ENCODE measurements at regions not wholly inside any gene's neighbourhood (a gene's known extent, or its start where the extent isn't known, plus 50 kb on each side); places are given as distances from the start of the nearest gene placed in this dataset.

DNA sequence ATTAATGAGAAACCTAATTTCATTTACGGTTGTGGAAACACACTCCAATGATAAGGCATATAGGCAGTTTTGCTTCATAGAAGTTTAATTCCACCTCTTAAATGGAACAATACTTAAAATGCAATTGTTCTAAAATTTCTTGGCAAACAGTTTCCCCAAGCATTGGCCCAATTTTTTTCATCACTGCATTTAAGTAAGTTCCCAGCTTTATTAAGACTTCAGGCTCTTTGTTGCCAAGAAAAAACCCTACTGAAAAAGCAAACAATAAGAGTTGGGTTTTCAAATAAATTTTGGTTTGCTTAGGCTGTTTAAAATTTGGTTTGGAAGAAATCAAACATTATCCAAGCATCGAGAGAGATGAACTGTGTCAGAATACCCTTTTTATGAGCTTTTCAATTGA lies 690.9 kb upstream of the NRSN1 start:
- no peak for DNase-seq (ENCODE audit: low spot score)
- TF ChIP-seq, protein P1, sequence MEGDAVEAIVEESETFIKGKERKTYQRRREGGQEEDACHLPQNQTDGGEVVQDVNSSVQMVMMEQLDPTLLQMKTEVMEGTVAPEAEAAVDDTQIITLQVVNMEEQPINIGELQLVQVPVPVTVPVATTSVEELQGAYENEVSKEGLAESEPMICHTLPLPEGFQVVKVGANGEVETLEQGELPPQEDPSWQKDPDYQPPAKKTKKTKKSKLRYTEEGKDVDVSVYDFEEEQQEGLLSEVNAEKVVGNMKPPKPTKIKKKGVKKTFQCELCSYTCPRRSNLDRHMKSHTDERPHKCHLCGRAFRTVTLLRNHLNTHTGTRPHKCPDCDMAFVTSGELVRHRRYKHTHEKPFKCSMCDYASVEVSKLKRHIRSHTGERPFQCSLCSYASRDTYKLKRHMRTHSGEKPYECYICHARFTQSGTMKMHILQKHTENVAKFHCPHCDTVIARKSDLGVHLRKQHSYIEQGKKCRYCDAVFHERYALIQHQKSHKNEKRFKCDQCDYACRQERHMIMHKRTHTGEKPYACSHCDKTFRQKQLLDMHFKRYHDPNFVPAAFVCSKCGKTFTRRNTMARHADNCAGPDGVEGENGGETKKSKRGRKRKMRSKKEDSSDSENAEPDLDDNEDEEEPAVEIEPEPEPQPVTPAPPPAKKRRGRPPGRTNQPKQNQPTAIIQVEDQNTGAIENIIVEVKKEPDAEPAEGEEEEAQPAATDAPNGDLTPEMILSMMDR (IDR thresholded peaks at IDR 0.05; ENCODE audit: extremely low read depth, missing control alignments), result no peak

DNA sequence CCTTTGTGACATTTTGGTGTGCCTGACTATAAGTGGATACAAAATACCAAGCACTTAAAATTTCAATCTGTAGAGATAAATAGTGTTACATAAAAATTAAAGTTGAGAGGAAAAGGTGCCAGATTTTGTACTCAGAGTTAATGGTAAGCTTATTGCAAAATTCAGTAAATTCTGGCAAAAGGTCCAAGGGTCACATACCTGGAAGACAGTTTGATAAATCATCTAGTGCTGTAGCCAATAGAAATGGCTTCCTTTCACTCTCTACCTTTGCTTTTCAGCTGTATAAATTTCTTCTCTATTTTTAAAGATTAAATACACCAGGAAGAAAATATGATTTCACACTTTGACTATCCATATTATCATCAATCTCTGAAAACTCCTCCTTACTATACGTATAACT lies 690.2 kb upstream of the NRSN1 start:
- DNase-seq (ENCODE audit: low spot score), result no peak
- TF ChIP-seq, protein P1 (IDR thresholded peaks at IDR 0.05; ENCODE audit: extremely low read depth, missing control alignments), result no peak

DNA sequence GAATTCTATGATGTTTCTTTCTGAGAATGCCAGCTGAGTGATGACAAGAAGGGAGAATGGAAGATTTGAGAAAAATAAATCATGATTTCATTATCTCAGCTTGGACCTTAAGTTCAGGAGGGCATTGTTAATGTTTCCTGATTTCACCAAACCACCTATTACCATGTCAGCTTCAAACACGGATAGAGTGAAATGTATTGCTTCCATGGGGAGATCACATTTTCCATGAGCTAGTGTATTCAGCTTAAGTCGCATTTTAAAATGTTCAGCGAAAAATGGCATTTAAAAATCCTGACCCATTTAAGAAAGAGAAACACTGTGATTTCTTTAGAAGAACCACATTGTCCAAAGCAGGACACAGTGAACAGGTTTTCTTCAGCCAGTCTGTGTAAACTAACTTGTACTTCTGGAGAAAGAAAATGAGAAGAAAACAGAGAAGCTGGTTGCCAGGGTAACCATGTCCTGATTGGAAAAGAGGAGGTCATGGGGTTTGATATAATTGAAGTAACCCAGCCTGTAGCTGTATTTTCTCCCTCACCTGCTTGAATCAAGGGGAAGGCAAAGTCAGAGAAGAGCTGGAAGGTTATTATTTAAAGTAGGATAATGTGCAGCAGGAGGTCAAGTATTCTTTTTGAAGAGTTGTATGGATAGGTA lies 684.1 kb upstream of the NRSN1 start:
- DNase-seq (ENCODE audit: low spot score), result no peak

DNA sequence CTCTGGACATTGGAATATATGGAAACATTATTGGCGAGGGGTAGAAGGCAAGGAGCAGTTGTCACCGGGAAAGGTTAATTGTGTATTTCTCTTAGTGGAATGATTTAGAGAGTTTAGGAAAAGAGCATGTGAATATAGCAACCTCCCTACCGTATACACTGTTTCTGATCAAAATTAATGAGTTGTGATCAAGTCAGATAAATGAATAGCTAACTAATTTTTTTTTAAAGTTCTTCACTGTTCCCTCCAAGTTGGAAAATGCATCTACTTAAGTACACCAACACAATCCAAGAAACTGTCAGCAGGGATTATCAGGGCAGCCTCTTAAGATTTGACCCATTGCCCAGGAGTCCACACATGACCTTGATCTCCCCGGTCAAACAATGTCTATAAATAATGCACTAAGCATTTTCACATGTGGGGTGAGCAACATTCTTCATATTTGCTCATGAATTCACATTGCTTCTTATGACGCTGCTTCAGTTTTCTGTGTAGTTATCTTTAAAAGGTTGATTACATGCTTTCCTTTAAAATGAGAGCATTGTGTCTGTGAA lies 680.8 kb upstream of the NRSN1 start:
- TF ChIP-seq, protein P1 (IDR thresholded peaks at IDR 0.05; ENCODE audit: extremely low read depth, missing control alignments), result no peak
- no peak for DNase-seq (ENCODE audit: low spot score)

More for the DNA sequence above, 684.1 kb upstream of the NRSN1 start:
- TF ChIP-seq, protein P1 (IDR thresholded peaks at IDR 0.05; ENCODE audit: extremely low read depth, missing control alignments), result no peak

DNA sequence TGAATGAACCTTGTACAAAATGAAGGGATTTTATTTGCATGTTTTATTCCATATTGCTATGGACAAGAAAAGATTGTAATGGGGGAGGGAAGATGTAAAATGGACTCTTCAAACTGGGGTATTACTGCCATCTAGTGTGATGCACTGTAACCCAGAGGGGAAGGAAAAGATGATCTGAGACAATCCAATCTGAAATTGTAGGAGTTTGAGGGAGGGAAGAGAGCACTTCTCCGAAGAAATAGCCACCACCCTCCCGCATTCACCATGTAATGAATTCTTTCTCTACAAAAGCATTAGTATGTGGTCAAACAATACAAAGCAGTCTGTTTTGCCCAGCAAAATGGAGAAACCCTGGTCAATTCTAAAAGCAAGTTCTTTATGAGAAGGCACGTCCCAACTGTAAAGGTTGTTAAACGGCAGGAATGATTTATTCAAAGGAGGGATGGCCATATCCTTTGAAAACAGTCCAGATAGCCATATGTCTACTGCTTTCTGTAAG lies 679.5 kb upstream of the NRSN1 start:
- TF ChIP-seq, protein P1 (IDR thresholded peaks at IDR 0.05; ENCODE audit: extremely low read depth, missing control alignments), result no peak
- no peak for DNase-seq (ENCODE audit: low spot score)

DNA sequence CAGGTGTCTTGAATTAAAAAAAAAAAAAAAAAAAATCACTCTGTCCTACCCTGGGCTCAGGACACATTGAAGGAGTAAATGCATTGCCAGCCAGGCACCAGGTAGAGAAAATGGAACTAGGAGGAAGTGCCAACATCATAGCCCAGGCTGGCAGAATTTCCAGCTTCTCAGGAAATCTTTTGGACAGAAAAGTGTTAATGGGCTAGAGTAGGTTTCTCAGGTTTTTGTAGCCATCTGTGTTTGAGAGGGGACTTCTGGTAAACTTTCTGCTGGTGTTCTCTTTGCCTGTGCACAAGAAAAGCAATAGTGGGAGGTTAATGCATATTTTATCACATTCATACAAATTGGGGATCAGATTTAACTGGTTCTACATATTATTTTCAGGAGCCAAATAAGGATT lies 678.3 kb upstream of the NRSN1 start:
- DNase-seq (ENCODE audit: low spot score), result no peak
- TF ChIP-seq, protein P1 (IDR thresholded peaks at IDR 0.05; ENCODE audit: extremely low read depth, missing control alignments), result no peak

DNA sequence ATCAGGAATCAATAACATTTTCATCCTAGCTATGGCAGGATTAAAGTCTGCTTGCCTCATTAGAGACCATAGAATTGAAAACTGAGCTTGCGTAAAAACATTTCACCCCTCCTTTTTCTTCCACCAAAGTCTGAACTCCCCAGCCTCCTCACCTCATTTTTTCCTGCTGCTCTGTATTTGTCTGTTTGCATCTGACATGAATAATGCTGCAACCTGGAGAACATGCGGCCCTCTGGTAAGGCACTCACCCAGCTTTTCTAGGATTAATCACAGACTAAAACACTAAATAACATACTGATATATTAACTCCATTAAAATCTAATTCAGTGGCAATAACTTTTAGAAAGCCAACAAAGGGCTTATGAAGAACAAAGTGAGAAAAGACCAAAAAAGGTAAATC lies 677.7 kb upstream of the NRSN1 start:
- DNase-seq (ENCODE audit: low spot score), result no peak
- TF ChIP-seq, protein P1 (IDR thresholded peaks at IDR 0.05; ENCODE audit: extremely low read depth, missing control alignments), result no peak
